ENCODE measurements at regions not wholly inside any gene's neighbourhood (a gene's known extent, or its start where the extent isn't known, plus 50 kb on each side); places are given as distances from the start of the nearest gene placed in this dataset.

DNA sequence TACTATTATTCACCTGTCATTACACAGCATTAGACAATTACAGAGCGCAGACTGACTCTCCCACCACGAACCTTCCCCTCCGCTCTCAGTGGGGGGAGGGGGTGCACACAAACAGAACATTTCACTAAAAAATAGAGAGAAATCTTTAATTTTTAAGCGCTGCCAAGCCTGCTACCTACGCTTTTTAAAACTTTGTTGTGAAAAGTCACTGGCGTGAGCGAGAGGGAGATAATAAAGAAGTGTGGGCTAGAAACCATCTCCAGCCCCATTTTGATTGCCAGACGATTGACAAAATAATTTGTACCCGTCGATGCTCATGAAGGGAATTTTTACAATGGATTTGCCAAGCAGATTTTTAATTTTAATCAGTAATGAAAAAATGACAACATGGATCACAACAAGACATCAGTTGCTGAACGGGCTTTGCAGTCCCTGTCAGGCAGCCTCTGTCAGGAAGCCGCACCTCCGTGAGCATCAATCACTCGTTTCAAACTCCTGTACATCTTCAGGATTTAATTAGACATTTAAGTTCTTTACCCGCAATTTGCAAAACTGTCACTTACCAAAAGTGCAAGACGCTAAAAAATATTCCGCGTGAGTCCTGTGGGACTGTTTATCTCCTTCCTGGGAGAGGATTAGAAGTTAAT lies 209.1 kb downstream of the BCL11B start:
- no peaks in the 10 kb centered on the region for H3K27me3 ChIP-seq
- no peak for DNase-seq (ENCODE audit: low spot score in 2 of 2)
- no peak overlapping the region for H3K4me3 ChIP-seq
- H3K27ac ChIP-seq = no peak overlapping the region
- TF ChIP-seq POLR2AphosphoS5 (IDR thresholded peaks at IDR 0.05) (no peak), POLR2A (IDR thresholded peaks at IDR 0.05) (no peak), CTCF (IDR thresholded peaks at IDR 0.05) (no peak)
- intact Hi-C loops (cut with DNase I; ENCODE audit: low total_unique reads) = no loop called here
- H3K36me3 ChIP-seq = no peaks in the 10 kb centered on the region
- peaks cover 0 to 6% of the 10 kb centered on the region in 2 donors for H3K4me1 ChIP-seq
- H3K9me3 ChIP-seq = no peaks in the 10 kb centered on the region

GRCh38 chr14:99063620-99064225 lies 208.3 kb downstream of the BCL11B start:
- TF ChIP-seq CTCF (IDR thresholded peaks at IDR 0.05) (no peak), POLR2A (IDR thresholded peaks at IDR 0.05) (no peak), POLR2AphosphoS5 (IDR thresholded peaks at IDR 0.05) (no peak)
- no peak overlapping the region for H3K4me3 ChIP-seq
- H3K9me3 ChIP-seq = no peaks in the 10 kb centered on the region
- H3K4me1 ChIP-seq = peaks cover 0 to 6% of the 10 kb centered on the region in 2 donors
- no peaks in the 10 kb centered on the region for H3K27me3 ChIP-seq
- peak overlapping the region; percentile 75 to 82 for H3K27ac ChIP-seq
- H3K36me3 ChIP-seq = no peaks in the 10 kb centered on the region
- intact Hi-C loops (cut with DNase I; ENCODE audit: low total_unique reads) = no loop called here
- DNase-seq (ENCODE audit: low spot score in 2 of 2) = no peak

DNA sequence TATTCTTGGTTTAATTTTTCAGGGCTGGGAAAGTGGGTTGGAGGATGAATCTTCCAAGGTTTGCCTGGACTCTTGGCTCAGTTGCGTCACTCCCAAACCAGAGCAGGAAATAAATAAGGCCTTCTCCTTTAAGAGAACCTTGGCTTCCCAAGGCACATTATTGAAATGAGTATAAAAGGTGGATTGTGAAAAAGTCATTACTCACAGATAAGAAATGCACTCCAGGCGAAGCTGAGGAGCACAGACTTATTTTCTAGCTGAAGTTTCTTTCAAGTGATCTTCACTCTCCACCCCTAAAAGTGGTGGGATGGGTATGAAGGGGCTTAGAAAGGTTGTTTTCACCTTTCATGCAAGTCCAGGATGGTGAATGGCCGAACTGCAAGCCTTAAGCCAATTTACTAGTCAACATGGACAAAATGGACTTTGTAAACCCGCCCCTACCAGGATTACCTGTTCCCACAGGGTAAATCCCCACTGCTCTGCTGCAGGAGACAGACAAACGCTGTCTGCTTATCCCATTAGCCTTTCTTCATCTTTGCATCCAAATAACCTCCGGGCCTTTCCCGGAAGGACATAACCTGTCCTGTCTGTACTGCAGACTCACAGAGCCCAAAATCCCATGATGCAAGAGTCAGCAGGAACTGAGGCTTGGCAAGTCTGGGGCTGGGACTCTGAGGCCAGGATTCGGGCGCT lies 207.6 kb downstream of the BCL11B start:
- peak overlapping the region; percentile 75 to 82 for H3K27ac ChIP-seq
- DNase-seq (ENCODE audit: low spot score in 2 of 2) = peak in 1 of 2 donors; percentile 66
- TF ChIP-seq POLR2A (IDR thresholded peaks at IDR 0.05) (no peak), CTCF (IDR thresholded peaks at IDR 0.05) (no peak), POLR2AphosphoS5 (IDR thresholded peaks at IDR 0.05) (no peak)
- H3K36me3 ChIP-seq = no peaks in the 10 kb centered on the region
- intact Hi-C loops (cut with DNase I; ENCODE audit: low total_unique reads) = no loop called here
- no peak overlapping the region for H3K4me3 ChIP-seq
- H3K27me3 ChIP-seq = no peaks in the 10 kb centered on the region
- peaks cover 0 to 6% of the 10 kb centered on the region in 2 donors for H3K4me1 ChIP-seq
- no peaks in the 10 kb centered on the region for H3K9me3 ChIP-seq

GRCh38 chr14:99065551-99065950 lies 206.4 kb downstream of the BCL11B start:
- H3K4me3 ChIP-seq = no peak overlapping the region
- no peak for DNase-seq (ENCODE audit: low spot score in 2 of 2)
- H3K27ac ChIP-seq = peak overlapping the region; percentile 75 to 82

More at GRCh38 chr14:99065551-99065950, 206.4 kb downstream of the BCL11B start:
- Histone ChIP-seq H3K27me3 (no peaks in the 10 kb centered on the region), H3K4me1 (peaks cover 0 to 6% of the 10 kb centered on the region in 2 donors), H3K9me3 (peaks cover 0 to under 1% of the 10 kb centered on the region in 2 donors), H3K36me3 (no peaks in the 10 kb centered on the region)
- TF ChIP-seq CTCF (IDR thresholded peaks at IDR 0.05) = no peak
- intact Hi-C loops (cut with DNase I; ENCODE audit: low total_unique reads) = no loop called here

Measured in breast epithelium (tissue), 4 donors.